ENCODE measurements at regions not wholly inside any gene's neighbourhood (a gene's known extent, or its start where the extent isn't known, plus 50 kb on each side); places are given as distances from the start of the nearest gene placed in this dataset.

DNA sequence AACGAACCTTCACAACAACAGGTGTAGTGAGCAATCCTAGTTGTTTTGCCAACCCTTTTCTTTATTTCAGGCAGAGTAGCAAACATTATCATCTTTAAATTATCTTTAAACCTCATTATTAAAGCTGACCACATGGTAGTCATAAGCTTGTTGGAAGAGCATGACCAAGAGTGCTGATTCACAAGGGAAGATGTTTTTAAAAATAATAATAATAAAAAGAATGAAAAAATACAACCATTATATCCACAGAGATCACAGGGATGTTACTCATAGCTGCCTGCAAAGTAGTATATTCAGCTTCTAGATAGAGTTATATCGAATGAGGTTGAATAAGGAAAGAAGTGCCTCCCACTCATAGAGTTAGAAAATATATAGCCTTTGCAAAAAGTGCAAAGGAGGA lies 101.0 kb upstream of the FLRT2 start:
- TF ChIP-seq POLR2AphosphoS5 (IDR thresholded peaks at IDR 0.05; ENCODE audit: low read depth, low read length), result no peak
- TF ChIP-seq POLR2A (IDR thresholded peaks at IDR 0.05; ENCODE audit: low read depth, low read length), result no peak
